ENCODE measurements at regions not wholly inside any gene's neighbourhood (a gene's known extent, or its start where the extent isn't known, plus 50 kb on each side); places are given as distances from the start of the nearest gene placed in this dataset.

- Histone ChIP-seq H3K36me3 (ENCODE audit: control insufficient read depth in 2 of 2, extremely low read depth in 1 of 2, insufficient read depth in 2 of 2, low read length in 2 of 2) (no peaks in the 10 kb centered on the region), H3K9me3 (replicated peaks; ENCODE audit: control insufficient read depth, insufficient read depth, low read length) (no peaks in the 10 kb centered on the region), H2AFZ (ENCODE audit: low read depth, low read length) (no peak overlapping the region), H3K27ac (ENCODE audit: insufficient read depth, low read depth, low read length) (no peak overlapping the region), H3K9me1 (replicated peaks; ENCODE audit: control insufficient read depth, extremely low read depth, insufficient read depth, low read length) (no peaks in the 10 kb centered on the region), H4K20me1 (replicated peaks; ENCODE audit: control insufficient read depth, extremely low read depth, insufficient read depth, low read length) (no peaks in the 10 kb centered on the region), H3K79me2 (ENCODE audit: control insufficient read depth, insufficient read depth, low read length) (no peaks in the 10 kb centered on the region), H3K9ac (replicated peaks; ENCODE audit: extremely low read depth, insufficient read depth, low read length) (no peak overlapping the region), H3K4me1 (ENCODE audit: control insufficient read depth, extremely low read depth, insufficient read depth, low read length) (no peaks in the 10 kb centered on the region), H3K4me3 (replicated peaks in 1 of 3; ENCODE audit: insufficient read depth in 1 of 3, low read depth in 1 of 3, low read length in 3 of 3) (no peak overlapping the region), H3K27me3 (ENCODE audit: control insufficient read depth in 2 of 2, insufficient read depth in 2 of 2, low read length in 2 of 2) (no peaks in the 10 kb centered on the region), H3K4me2 (ENCODE audit: insufficient read depth, low read length) (no peak overlapping the region)
- DNase-seq (ENCODE audit: low read depth, low spot score) (no peak), FAIRE-seq (no peak)
- no peak for TF ChIP-seq POLR2A (IDR thresholded peaks at IDR 0.05; ENCODE audit: low read depth, low read length)
- TF ChIP-seq CTCF (IDR thresholded peaks at IDR 0.05; ENCODE audit: extremely low read depth in 1 of 2, insufficient read depth in 1 of 2, low read depth in 1 of 2, low read length in 2 of 2): no peak
- TF ChIP-seq FOS (IDR thresholded peaks at IDR 0.05; ENCODE audit: borderline replicate concordance, insufficient read depth, low read length): no peak
- dilution Hi-C loops (cut with MboI; ENCODE audit: extremely low pct_ligation_motif_present, low sequenced_read_pairs): no loop called here
- ChIA-PET POLR2A (no interaction called here), CTCF (no interaction called here)
- intact Hi-C loops (cut with micrococcal nuclease): no loop called here
- BruUV-seq (replicated peaks): no TSS peak
Observed at GRCh38 chr3:163622384-163622783, 1455.9 kb downstream of the SI start.

- no peaks in the 10 kb centered on the region for H3K36me3 ChIP-seq (ENCODE audit: control insufficient read depth in 2 of 2, extremely low read depth in 1 of 2, insufficient read depth in 2 of 2, low read length in 2 of 2)
- H2AFZ ChIP-seq (ENCODE audit: low read depth, low read length): no peak overlapping the region
- dilution Hi-C loops (cut with MboI; ENCODE audit: extremely low pct_ligation_motif_present, low sequenced_read_pairs) (no loop called here), intact Hi-C loops (cut with micrococcal nuclease) (no loop called here)
- H3K9ac ChIP-seq (replicated peaks; ENCODE audit: extremely low read depth, insufficient read depth, low read length): no peak overlapping the region
- POLR2A ChIA-PET: no interaction called here
- CTCF ChIA-PET: no interaction called here
- H3K27me3 ChIP-seq (ENCODE audit: control insufficient read depth in 2 of 2, insufficient read depth in 2 of 2, low read length in 2 of 2): no peaks in the 10 kb centered on the region
- no peak overlapping the region for H3K4me2 ChIP-seq (ENCODE audit: insufficient read depth, low read length)
- H3K4me1 ChIP-seq (ENCODE audit: control insufficient read depth, extremely low read depth, insufficient read depth, low read length): no peaks in the 10 kb centered on the region
- DNase-seq (ENCODE audit: low read depth, low spot score) (no peak), FAIRE-seq (no peak)
- no TSS peak for BruUV-seq (replicated peaks)
- H4K20me1 ChIP-seq (replicated peaks; ENCODE audit: control insufficient read depth, extremely low read depth, insufficient read depth, low read length): no peaks in the 10 kb centered on the region
- no peaks in the 10 kb centered on the region for H3K9me1 ChIP-seq (replicated peaks; ENCODE audit: control insufficient read depth, extremely low read depth, insufficient read depth, low read length)
- H3K27ac ChIP-seq (ENCODE audit: insufficient read depth, low read depth, low read length): no peak overlapping the region
- H3K9me3 ChIP-seq (replicated peaks; ENCODE audit: control insufficient read depth, insufficient read depth, low read length): no peaks in the 10 kb centered on the region
- H3K4me3 ChIP-seq (replicated peaks in 1 of 3; ENCODE audit: insufficient read depth in 1 of 3, low read depth in 1 of 3, low read length in 3 of 3): no peak overlapping the region
- no peaks in the 10 kb centered on the region for H3K79me2 ChIP-seq (ENCODE audit: control insufficient read depth, insufficient read depth, low read length)
- TF ChIP-seq GATA2 (IDR thresholded peaks at IDR 0.05; ENCODE audit: insufficient read depth, insufficient read length, low read depth, low read length) (no peak), CTCF (IDR thresholded peaks at IDR 0.05; ENCODE audit: extremely low read depth in 1 of 2, insufficient read depth in 1 of 2, low read depth in 1 of 2, low read length in 2 of 2) (no peak), JUN (IDR thresholded peaks at IDR 0.05; ENCODE audit: borderline replicate concordance, insufficient read depth, insufficient read length, low read depth) (no peak), POLR2AphosphoS5 (IDR thresholded peaks at IDR 0.05; ENCODE audit: insufficient read depth, low read depth, low read length) (no peak), MAX (IDR thresholded peaks at IDR 0.05; ENCODE audit: insufficient read depth, insufficient read length) (no peak), FOS (IDR thresholded peaks at IDR 0.05; ENCODE audit: borderline replicate concordance, insufficient read depth, low read length) (no peak), MYC (IDR thresholded peaks at IDR 0.05; ENCODE audit: low read depth, low read length) (no peak)
Observed at GRCh38 chr3:163614886-163615285, 1463.4 kb downstream of the SI start.

All from endothelial cell of umbilical vein (primary cell).